SK-N-MC (cell line): ENCODE measurements at regions not wholly inside any gene's neighbourhood (a gene's known extent, or its start where the extent isn't known, plus 50 kb on each side); places are given as distances from the start of the nearest gene placed in this dataset.

ENCODE experiments used
- EZH2 ChIP-seq: fragments of 200-600 bp; sonication (generic); IDR thresholded peaks from one replicate; pipeline ENCODE4 v1.6.1; 2017; ENCODE audit warnings: antibody characterized with exemption
- POLR2AphosphoS5 ChIP-seq: IDR thresholded peaks from 2 replicates; pipeline ENCODE4 v1.6.1; 2012; ENCODE audit warnings: mild to moderate bottlenecking, low read depth, low read length, borderline replicate concordance

- TF ChIP-seq EZH2 = no peak
- no peak for TF ChIP-seq POLR2AphosphoS5
These were observed 413.9 kb downstream of the DUSP10 start for GRCh38 chr1:221327954-221328353.
